MCF 10A (cell line): ENCODE measurements at regions not wholly inside any gene's neighbourhood (a gene's known extent, or its start where the extent isn't known, plus 50 kb on each side); places are given as distances from the start of the nearest gene placed in this dataset.

Source experiments
- BruUV-seq: library from RNA; stranded (reverse); fragments of 400-500 nt; replicated peaks from 2 replicates; lab custom pipeline; 2021; lab: Mats Ljungman, UMichigan
- CTCF ChIA-PET: fragments of 300-600 bp; sonication (Branson Sonifier 250); formaldehyde crosslinking; extraction: SDS; loops from one replicate; lab custom pipeline; 2021; ENCODE audit warnings: antibody characterized with exemption, inconsistent platforms; lab: Yijun Ruan, JAX
- POLR2A ChIA-PET: fragments of 300-600, 350-650 bp; sonication (Branson Sonifier 250); formaldehyde crosslinking; extraction: SDS; loops from one replicate; lab custom pipeline; 2020; ENCODE audit warnings: antibody characterized with exemption, inconsistent platforms; lab: Yijun Ruan, JAX
- DNase-seq: peaks from one replicate; pipeline ENCODE4 v3.0.0-alpha.2; 2018; ENCODE audit not compliant: unreplicated experiment
- H3K27ac Mint-ChIP-seq: one replicate; pipeline ENCODE4 v1.8.0; 2022; ENCODE audit warnings: mild to moderate bottlenecking, low read depth, mixed read lengths; ENCODE audit not compliant: unreplicated experiment
- H3K27me3 Mint-ChIP-seq: one replicate; pipeline ENCODE4 v1.8.0; 2022; ENCODE audit warnings: mixed read lengths; ENCODE audit not compliant: insufficient read depth, unreplicated experiment
- H3K36me3 Mint-ChIP-seq: one replicate; pipeline ENCODE4 v1.8.0; 2022; ENCODE audit warnings: mild to moderate bottlenecking, moderate library complexity, mixed read lengths; ENCODE audit not compliant: insufficient read depth, unreplicated experiment
- H3K4me1 Mint-ChIP-seq: one replicate; pipeline ENCODE4 v1.8.0; 2022; ENCODE audit warnings: mixed read lengths; ENCODE audit not compliant: insufficient read depth, unreplicated experiment
- H3K4me3 Mint-ChIP-seq: one replicate; pipeline ENCODE4 v1.8.0; 2022; ENCODE audit warnings: mild to moderate bottlenecking, moderate library complexity, mixed read lengths; ENCODE audit not compliant: unreplicated experiment
- H3K9me3 Mint-ChIP-seq: one replicate; pipeline ENCODE4 v1.8.0; 2022; ENCODE audit warnings: mixed read lengths; ENCODE audit not compliant: unreplicated experiment
- CTCF ChIP-seq: fragments of 200-600 bp; IDR thresholded peaks from one replicate; pipeline ENCODE4 v1.8.0; 2022; ENCODE audit warnings: antibody characterized with exemption, mild to moderate bottlenecking; ENCODE audit not compliant: unreplicated experiment
- intact Hi-C: fragments of 100-400 bp; cut with micrococcal nuclease; formaldehyde crosslinking; loops from 2 replicates; pipeline ENCODE4 v1.14.1; 2022

GRCh38 chr3:152095472-152095871, 173.3 kb upstream of the MBNL1 start:
- ChIA-PET CTCF (interaction anchor here (1.0 to 1.4 kb wide), 2 partner anchors 23 to 168 kb away, joined by 3 to 5 read pairs; no protein-coding TSS in a partner anchor), POLR2A (no interaction called here)
- Mint-ChIP-seq H3K27me3 (no peaks in the 10 kb centered on the region), H3K27ac (no peak overlapping the region), H3K9me3 (no peaks in the 10 kb centered on the region), H3K4me3 (no peak overlapping the region), H3K4me1 (no peaks in the 10 kb centered on the region), H3K36me3 (no peaks in the 10 kb centered on the region)
- no TSS peak for BruUV-seq
- TF ChIP-seq CTCF: no peak
- no peak for DNase-seq
- intact Hi-C loops: no loop called here

GRCh38 chr3:152096280-152096906, 172.3 kb upstream of the MBNL1 start:
- Mint-ChIP-seq H3K9me3 (no peaks in the 10 kb centered on the region), H3K4me1 (no peaks in the 10 kb centered on the region), H3K36me3 (no peaks in the 10 kb centered on the region), H3K4me3 (no peak overlapping the region), H3K27me3 (no peaks in the 10 kb centered on the region), H3K27ac (no peak overlapping the region)
- no peak for DNase-seq
- no TSS peak for BruUV-seq
- POLR2A ChIA-PET: interaction anchor here (0.5 to 1.5 kb wide), 9 partner anchors 23 to 203 kb away, joined by 3 to 15 read pairs (median 4); partner anchors contain the start of gene MBNL1
- intact Hi-C loops: no loop called here
- TF ChIP-seq CTCF: no peak
- CTCF ChIA-PET: interaction anchor here (0.6 to 1.4 kb wide), 4 partner anchors 24 to 167 kb away, joined by 3 to 5 read pairs (median 3); no protein-coding TSS in a partner anchor

GRCh38 chr3:152097120-152097519, 171.6 kb upstream of the MBNL1 start:
- POLR2A ChIA-PET: interaction anchor here (0.7 to 1.5 kb wide), 11 partner anchors 12 to 172 kb away, joined by 3 to 15 read pairs (median 3); partner anchors contain the start of gene MBNL1
- TF ChIP-seq CTCF: no peak
- no TSS peak for BruUV-seq
- CTCF ChIA-PET: interaction anchor here (0.6 kb wide), 1 partner anchor 94 kb away, joined by 3 read pairs; no protein-coding TSS in a partner anchor
- no peaks in the 10 kb centered on the region for H3K36me3 Mint-ChIP-seq
- H3K4me3 Mint-ChIP-seq: no peak overlapping the region
- intact Hi-C loops: no loop called here
- H3K27me3 Mint-ChIP-seq: no peaks in the 10 kb centered on the region
- no peaks in the 10 kb centered on the region for H3K4me1 Mint-ChIP-seq
- H3K27ac Mint-ChIP-seq: no peak overlapping the region
- H3K9me3 Mint-ChIP-seq: no peaks in the 10 kb centered on the region
- DNase-seq: peak; percentile 34

GRCh38 chr3:152097770-152098169, 171.0 kb upstream of the MBNL1 start:
- intact Hi-C loops: no loop called here
- TF ChIP-seq CTCF: no peak
- Mint-ChIP-seq H3K36me3 (no peaks in the 10 kb centered on the region), H3K4me1 (no peaks in the 10 kb centered on the region), H3K27ac (no peak overlapping the region), H3K27me3 (no peaks in the 10 kb centered on the region), H3K4me3 (no peak overlapping the region), H3K9me3 (no peaks in the 10 kb centered on the region)
- BruUV-seq: no TSS peak
- ChIA-PET POLR2A (interaction anchor here (0.7 to 1.5 kb wide), 7 partner anchors 12 to 171 kb away, joined by 3 to 15 read pairs (median 4); partner anchors contain the start of gene MBNL1), CTCF (no interaction called here)
- no peak for DNase-seq
